NT2/D1 (cell line): ENCODE measurements at regions not wholly inside any gene's neighbourhood (a gene's known extent, or its start where the extent isn't known, plus 50 kb on each side); places are given as distances from the start of the nearest gene placed in this dataset.

Source experiments
- SUZ12 ChIP-seq: IDR thresholded peaks from 2 replicates; pipeline ENCODE4 v1.6.1; 2011; ENCODE audit not compliant: insufficient read length, insufficient read depth; ENCODE audit errors: extremely low read depth
- YY1 ChIP-seq: IDR thresholded peaks from 2 replicates; pipeline ENCODE4 v1.6.1; 2011; ENCODE audit not compliant: insufficient read length, insufficient read depth
- ZNF274 ChIP-seq: IDR thresholded peaks from 2 replicates; pipeline ENCODE4 v1.6.1; 2011; ENCODE audit warnings: mild to moderate bottlenecking, low read depth, low read length

DNA sequence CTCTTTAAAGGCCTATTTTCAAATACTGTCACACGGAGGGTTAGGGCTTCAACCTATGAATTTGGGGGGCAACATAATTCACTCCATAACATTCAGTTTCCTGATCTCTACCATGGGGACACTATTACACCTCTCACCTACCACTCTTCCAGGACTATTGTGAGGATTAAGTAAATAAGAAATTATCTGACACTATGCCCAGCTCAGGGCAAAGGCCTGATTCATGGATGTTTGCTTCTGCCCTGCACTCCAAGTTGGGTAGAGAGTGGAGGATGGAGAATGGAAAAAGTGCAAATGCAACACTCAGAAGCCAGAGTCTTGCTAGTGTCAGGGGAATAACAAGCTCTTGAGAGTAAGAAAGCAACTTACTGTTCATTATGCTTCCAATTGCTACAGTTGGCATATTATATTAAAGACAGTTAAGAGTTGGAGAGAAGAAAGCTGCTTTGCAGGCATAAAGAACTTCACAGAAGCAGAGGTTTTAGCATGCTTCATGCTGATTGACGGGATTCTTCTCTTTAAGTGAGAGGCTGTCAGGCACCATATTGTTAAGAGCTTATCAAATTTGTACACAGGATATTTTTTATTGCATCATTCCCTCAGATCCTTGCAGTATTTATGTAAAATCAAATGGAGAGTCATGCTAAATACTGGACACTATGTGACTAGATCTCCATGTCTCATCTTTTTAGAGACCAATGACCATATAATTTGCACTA, 375.3 kb downstream of the VPS13C start:
- TF ChIP-seq ZNF274 (no peak), YY1 (no peak), SUZ12 (no peak)
